Activated T-cell treated with anti-CD3 and anti-CD28 coated beads for 4 hours (primary cell): ENCODE measurements at regions not wholly inside any gene's neighbourhood (a gene's known extent, or its start where the extent isn't known, plus 50 kb on each side); places are given as distances from the start of the nearest gene placed in this dataset.
"Not testable (repeated sequence)": the region's sequence is repeated elsewhere in the genome, so short reads cannot be mapped to it uniquely, and the experiment has no call there.

Experiments used
- DNase-seq: peaks from one replicate; pipeline ENCODE4 v3.0.0-alpha.2; 2020

GRCh38 chr14:87813686-87814085 is 179.3 kb downstream of the GALC start:
- no peak for DNase-seq

DNA sequence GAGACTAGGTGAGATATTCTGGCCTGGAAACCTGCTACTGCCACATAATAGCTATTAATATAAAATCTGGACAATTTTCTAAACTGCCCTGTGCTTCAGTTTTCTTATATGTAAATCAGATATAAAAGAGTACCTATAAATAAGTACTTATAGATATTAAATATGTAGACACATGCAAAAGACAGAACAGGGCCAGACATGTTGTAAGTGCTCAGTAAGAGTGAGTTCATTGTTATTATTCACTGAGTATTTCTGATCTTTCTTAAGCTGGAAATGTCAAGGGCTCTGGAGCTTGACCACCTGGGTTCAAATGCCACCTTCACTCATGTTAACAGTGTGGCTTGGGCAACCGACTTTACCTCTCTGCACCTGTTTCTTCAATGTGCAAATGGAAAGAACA is 179.8 kb downstream of the GALC start:
- DNase-seq, result no peak

DNA sequence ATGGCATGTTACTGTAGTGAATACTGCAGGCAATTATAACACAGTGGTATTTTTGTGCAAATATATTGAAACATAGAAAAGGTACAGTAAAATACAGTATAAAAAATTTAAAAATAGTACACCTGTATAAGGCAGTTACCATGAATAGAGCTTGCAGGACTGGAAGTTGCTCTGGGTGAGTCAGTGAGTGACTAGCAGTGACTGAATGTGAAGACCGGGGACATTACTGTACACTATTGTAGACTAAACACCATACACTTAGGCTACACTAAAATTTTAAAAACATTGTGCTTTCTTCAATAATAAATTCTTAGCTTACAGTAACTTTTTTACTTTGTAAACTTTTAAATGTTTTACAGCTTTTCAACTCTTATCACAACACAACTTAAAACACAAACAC is 181.7 kb downstream of the GALC start:
- DNase-seq, result no peak

DNA sequence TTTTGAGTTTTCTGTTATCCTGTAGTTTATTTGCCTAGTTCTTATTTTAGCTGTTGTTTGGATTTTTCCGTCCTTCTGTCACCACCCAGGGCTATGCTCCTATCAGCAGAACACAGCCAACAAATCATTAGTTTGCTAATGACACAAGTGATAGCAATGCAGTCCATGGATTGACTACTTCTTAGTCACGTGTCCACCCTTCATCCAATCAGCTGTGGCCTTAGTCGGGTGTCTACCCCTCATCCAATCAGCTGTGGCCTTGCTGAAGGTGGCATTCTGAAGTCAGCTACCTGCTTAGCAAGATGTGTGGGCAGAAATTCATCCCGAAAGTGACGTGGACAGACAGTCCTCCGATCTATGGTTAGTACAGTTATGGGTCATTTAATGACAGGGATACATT is 182.3 kb downstream of the GALC start:
- DNase-seq, result no peak

DNA sequence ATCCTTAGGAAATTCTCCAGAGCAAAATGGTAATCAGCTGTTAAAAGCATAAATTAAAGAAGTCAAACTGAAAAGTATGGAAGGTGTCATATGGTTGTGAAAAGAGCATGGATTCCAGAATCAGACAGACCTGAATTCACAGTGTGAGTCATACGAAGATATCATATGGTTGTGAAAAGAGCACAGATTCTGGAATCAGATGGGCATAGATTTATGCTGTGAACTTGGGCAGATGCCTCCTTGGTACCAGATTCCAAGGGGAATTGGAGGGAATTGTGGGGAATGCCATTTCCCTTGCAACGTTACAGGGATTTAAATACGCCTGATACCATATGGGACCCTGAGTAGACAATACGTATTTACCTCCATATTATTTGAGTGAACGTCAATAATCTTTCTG is 183.7 kb downstream of the GALC start:
- DNase-seq, result no peak

- DNase-seq, result peak; percentile 9
These were observed 187.7 kb downstream of the GALC start for GRCh38 chr14:87805315-87805723.

- no peak for DNase-seq
These were observed 192.8 kb downstream of the GALC start for GRCh38 chr14:87800216-87800615.

DNA sequence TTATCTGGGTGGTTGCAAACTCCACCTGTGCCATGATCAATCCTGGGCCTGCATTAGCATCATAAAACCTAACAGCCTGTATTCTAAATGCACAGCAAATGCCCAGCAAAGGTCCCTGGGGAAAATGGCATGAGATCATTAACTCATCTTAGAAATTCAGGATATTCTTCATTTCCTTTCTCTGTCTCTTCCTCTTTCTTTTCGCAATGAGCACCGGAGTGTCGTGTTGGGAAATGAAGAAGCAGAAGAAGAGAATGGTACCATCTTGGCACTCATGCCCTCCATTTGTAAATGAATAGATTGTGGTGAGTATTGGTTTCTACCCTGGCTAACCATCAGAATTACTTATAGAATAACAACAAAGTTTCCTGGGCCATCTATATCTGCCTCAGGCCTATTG is 193.6 kb downstream of the GALC start:
- DNase-seq, result no peak

DNA sequence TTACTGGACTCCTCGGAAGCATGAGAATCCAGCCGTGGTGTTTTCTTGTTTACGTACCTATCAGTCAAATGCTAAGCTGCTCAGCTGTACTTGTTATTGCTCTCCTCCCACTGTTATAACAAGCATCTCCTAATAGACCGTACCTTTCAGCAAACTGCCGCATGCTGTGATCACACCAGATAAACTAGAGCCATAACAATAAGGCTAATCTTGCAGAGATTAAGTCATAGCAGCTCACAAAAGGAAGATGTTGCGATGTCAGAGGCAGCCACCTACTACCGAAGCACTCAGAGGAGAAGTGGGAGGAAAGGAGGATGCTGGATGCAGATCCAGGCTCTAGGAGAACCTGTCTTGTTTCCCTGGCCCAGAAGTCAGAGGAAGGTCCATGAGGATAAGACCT is 196.0 kb downstream of the GALC start:
- DNase-seq, result no peak

DNA sequence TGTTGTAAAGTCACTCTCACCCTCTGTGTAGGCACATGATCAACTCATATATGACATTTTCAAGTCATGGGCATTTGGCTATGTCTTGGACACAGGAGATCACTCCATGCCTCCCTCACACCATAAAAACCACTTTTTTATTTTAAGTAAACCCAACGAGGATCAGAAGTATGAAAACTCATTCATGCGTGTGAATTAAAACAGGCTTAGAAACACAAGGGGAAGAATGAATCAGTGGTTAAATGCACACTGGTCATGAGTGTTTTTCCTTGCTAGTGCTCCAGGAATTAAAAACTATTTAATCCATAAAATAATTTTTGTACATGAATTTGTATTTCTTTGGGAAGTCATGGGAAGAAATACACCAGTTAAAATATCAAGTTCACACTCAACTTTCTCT is 198.4 kb downstream of the GALC start:
- DNase-seq, result no peak

DNA sequence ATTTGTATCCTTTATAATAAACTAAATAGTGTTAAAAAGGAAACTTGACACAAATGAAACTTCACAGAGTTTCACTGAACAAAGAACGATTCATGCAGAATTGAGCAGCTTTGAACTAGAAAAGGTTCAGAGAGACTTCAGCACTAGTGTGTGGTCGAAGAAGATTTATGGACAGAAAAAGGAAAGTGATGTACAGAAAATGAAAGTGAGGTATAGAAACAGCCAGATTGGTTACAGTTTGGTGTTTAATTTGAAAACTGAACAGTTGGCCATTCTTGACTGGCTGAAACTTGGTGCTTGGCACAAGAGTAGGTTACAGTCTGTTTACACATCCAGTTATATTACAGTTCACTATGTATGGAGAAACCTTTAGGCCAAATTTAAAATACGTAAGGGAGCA is 207.1 kb downstream of the GALC start:
- no peak for DNase-seq

- no peak for DNase-seq
These were observed 208.6 kb downstream of the GALC start for GRCh38 chr14:87784386-87784785.

DNA sequence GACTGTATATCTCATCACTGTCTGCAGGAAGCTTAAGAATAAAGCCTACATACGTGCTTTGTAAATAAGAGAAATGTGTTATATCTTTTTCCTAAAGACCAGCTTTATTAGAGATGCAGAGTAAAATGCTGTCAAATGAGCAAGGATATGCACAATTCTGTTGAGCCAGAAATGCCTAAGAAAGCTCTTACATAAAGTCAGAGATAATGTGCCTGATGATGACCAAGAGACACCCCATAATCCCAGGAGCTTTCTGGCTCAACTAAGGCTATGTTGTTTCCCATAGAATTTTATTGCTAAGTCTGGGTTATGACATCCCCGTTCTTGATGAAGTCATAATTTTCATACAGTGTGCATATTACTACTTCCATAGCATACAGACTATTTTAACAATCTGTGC is 209.9 kb downstream of the GALC start:
- no peak for DNase-seq

GRCh38 chr14:87772854-87773253 is 220.1 kb downstream of the GALC start:
- no peak for DNase-seq

GRCh38 chr14:87767567-87767901 is 225.4 kb downstream of the GALC start:
- DNase-seq, result no peak

DNA sequence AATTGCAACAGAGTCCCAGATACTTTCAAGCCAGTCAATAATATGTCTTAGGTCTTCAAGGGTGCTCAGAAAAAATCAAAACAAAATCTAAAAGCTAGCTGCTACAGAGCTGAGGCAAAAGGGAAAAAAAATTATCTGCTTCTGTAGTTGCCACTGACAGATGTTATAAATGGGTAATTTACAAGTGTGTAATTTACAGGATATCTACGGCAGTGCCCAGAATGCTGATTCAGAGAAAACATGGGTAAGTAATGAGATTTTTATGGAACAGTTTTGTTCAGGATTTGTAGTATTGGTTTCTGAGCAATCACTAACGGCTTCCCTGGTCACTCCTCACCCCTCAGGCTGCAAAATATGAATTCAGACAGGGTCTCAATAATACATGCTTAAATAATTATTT is 234.1 kb downstream of the GALC start:
- DNase-seq, result no peak

DNA sequence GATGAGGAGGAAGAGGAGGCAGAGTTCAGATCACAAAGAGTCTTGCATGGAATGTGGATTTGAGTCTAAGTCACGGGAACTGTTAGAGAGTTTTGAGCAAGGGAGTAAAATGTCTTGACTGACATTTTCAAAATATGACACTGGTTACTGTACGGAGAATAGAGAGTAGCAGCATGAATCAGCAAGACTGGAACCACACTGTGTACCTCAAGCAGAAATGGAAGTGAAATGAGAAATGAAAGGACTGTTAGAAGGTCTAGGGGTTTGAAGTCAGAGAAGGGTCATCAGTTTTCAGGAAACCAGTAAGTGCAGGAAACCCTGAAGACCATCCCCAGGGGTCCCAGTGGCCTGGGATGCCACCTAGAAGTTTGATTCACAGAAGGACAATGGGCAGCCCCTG is 236.3 kb downstream of the GALC start:
- no peak for DNase-seq

DNA sequence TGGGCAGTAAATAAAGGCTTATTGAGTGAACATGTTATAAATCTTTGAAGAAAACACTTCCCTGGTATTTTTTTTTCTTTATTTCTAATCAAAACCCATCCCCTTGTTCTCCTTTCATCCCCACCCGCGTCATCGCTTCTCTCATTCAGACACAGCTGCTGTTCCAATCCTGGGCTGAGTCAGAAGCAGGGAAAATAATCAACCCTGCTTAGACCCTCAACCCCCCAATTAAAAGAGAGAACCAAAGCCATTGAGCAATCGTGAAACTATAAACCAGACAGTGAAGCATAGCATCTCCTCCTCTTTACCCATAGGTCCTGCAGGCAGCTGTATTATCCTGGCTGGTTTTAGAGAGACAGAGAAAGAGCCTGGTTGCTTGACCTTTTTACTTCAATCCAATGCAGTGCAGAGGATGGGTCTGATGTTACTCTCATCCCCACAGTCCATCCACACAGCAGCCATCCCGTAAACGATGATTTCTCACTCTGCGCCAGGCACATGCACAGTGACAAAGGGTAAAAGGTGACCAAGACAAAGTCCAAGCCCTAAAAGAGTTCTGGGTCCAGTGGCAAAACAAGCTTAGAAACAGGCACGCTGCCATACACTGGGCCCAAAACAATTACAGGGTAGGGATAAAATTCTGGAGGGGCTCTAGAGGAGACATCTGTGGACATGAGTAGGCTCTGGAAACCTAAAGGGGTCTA is 238.3 kb downstream of the GALC start:
- DNase-seq, result no peak

GRCh38 chr14:87748558-87748957 is 244.4 kb downstream of the GALC start:
- DNase-seq, result no peak

DNA sequence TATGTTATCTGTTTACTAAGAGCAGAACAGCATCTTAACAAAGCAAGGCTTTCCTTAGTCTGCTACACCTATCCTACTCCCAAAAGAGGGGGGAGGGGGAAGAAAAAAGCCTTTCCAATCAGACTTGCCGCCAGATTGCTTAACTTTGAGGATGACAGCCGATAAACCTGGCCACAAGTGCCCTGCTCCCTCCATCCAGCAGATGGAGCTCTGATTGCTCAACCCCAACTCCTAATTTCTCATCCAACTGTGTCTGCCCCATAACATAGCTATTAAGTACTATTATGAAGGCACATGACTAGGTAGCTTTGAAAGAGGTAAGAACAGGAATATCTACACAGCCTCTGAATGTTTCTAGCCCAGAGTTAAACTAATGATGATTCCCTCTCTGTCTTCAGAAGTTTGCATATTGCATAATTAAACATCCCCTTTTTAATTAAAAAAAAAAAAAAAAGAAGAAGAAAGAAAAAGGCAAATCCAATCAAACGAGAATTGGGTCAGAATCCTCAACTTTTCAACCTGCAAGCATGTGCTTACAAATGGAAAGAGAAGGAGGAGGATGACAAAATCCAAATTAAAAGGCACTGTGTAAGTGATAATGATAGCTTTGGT is 247.4 kb downstream of the GALC start:
- DNase-seq, result no peak

DNA sequence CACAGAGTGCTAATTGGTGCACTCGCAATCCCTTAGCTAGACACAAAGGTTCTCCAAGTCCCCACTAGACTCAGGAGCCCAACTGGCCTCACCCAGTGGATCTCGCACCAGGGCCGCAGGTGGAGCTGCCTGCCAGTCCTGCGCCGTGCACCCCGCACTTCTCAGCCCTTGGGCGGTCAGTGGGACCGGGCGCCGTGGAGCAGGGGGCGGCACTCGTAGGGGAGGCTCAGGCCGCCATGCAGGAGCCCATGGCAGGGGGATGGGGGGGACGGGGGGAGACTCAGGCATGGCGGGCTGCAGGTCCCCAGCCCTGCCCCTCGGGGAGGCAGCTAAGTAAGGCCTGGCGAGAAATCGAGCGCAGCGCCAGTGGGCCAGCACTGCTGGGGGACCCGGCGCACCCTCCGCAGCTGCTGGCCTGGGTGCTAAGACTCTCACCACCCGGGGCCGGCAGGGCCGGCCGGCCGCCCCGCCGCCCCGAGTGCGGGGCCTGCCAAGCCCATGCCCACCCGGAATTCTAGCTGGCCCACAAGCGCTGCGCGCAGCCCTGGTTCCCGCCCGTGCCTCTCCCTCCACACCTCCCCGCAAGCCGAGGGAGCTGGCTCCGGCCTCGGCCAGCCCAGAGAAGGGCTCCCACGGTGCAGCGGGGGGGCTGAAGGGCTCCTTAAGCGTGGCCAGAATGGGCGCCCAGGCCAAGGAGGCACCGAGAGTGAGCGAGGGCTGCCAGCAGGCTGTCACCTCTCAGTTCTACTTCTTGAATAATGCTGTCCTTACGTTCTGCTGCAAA is 258.2 kb downstream of the GALC start:
- DNase-seq, result not testable (repeated sequence)

DNA sequence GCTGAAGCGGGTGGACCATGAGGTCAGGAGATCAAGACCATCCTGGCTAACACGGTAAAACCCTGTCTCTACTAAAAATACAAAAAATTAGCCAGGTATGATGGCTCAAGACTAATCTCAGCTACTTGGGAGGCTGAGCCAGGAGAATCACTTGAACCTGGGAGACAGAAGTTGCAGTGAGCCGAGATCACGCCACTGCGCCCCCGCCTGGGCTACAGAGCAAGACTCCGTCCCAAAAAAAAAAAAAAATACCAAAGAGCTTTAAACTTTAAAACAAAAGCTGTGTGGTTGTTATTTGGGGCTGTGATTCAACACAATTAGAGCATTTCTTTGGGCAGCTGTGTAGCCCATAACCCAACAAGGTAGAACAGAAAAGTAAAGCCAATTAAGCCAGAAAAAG is 259.9 kb downstream of the GALC start:
- DNase-seq, result not testable (repeated sequence)

- DNase-seq, result no peak
These were observed 260.4 kb downstream of the GALC start for GRCh38 chr14:87732562-87732961.

- no peak for DNase-seq
These were observed 267.7 kb downstream of the GALC start for GRCh38 chr14:87725318-87725717.
